CD8-positive, alpha-beta memory T cell (primary cell): ENCODE measurements at regions not wholly inside any gene's neighbourhood (a gene's known extent, or its start where the extent isn't known, plus 50 kb on each side); places are given as distances from the start of the nearest gene placed in this dataset.
"Not testable (repeated sequence)": the region's sequence is repeated elsewhere in the genome, so short reads cannot be mapped to it uniquely, and the experiment has no call there.

Experiments used
- CTCF ChIA-PET: fragments of 350-600 bp; sonication (Branson Sonifier 250); formaldehyde crosslinking; loops from one replicate; lab custom pipeline; 2021; ENCODE audit warnings: antibody characterized with exemption; lab: Charles Lee
- POLR2A ChIA-PET: fragments of 350-600 bp; sonication (Branson Sonifier 250); formaldehyde crosslinking; loops from one replicate; lab custom pipeline; 2021; ENCODE audit warnings: antibody characterized with exemption; lab: Charles Lee
- DNase-seq, 5 donors: peaks; one replicate each; pipeline versions ENCODE4 v3.0.0 to v3.0.0-alpha.2; 2020 to 2022; ENCODE audit warnings: mixed read lengths in 1 of 5
- H3K27ac ChIP-seq: one replicate; pipeline ENCODE4 v1.7.0; 2013; ENCODE audit warnings: low read depth, mild to moderate bottlenecking, low read length, moderate library complexity
- H3K27me3 ChIP-seq: 2 replicates; pipeline ENCODE4 v1.7.0; 2013; ENCODE audit warnings: low read length, mild to moderate bottlenecking; ENCODE audit not compliant: insufficient read depth, poor library complexity, severe bottlenecking
- H3K36me3 ChIP-seq: 2 replicates; pipeline ENCODE4 v1.7.0; 2013; ENCODE audit warnings: mild to moderate bottlenecking, low read length, moderate library complexity; ENCODE audit not compliant: insufficient read depth
- H3K4me1 ChIP-seq: 2 replicates; pipeline ENCODE4 v1.7.0; 2013; ENCODE audit warnings: mild to moderate bottlenecking, low read length, moderate library complexity; ENCODE audit not compliant: insufficient read depth
- H3K4me3 ChIP-seq: 2 replicates; pipeline ENCODE4 v1.7.0; 2013; ENCODE audit warnings: mild to moderate bottlenecking, low read length
- H3K9me3 ChIP-seq: 2 replicates; pipeline ENCODE4 v1.7.0; 2013; ENCODE audit warnings: mild to moderate bottlenecking, low read length
- H3K27ac Mint-ChIP-seq, 8 donors: one replicate each; pipeline ENCODE4 v1.8.0; 2020 to 2021; ENCODE audit warnings: mixed read lengths in 8 of 8, mild to moderate bottlenecking in 6 of 8, inconsistent platforms in 3 of 8, moderate library complexity in 3 of 8
- H3K27me3 Mint-ChIP-seq, 2 donors: one replicate each; pipeline ENCODE4 v1.8.0; 2020 to 2021; ENCODE audit warnings: mixed read lengths in 2 of 2, mild to moderate bottlenecking in 1 of 2, moderate library complexity in 1 of 2
- H3K36me3 Mint-ChIP-seq, 3 donors: one replicate each; pipeline ENCODE4 v1.8.0; 2020 to 2021; ENCODE audit warnings: mixed read lengths in 3 of 3, inconsistent platforms in 1 of 3, mild to moderate bottlenecking in 1 of 3
- H3K4me1 Mint-ChIP-seq, 3 donors: one replicate each; pipeline ENCODE4 v1.8.0; 2020 to 2021; ENCODE audit warnings: mixed read lengths in 3 of 3, inconsistent platforms in 1 of 3, mild to moderate bottlenecking in 1 of 3
- H3K4me3 Mint-ChIP-seq, 7 donors: one replicate each; pipeline ENCODE4 v1.8.0; 2020 to 2021; ENCODE audit warnings: mixed read lengths in 7 of 7, mild to moderate bottlenecking in 6 of 7, moderate library complexity in 4 of 7, inconsistent platforms in 2 of 7
- H3K9me3 Mint-ChIP-seq, 5 donors: one replicate each; pipeline ENCODE4 v1.8.0; 2020 to 2022; ENCODE audit warnings: mixed read lengths in 5 of 5, mild to moderate bottlenecking in 3 of 5, moderate library complexity in 2 of 5, inconsistent platforms in 1 of 5

DNA sequence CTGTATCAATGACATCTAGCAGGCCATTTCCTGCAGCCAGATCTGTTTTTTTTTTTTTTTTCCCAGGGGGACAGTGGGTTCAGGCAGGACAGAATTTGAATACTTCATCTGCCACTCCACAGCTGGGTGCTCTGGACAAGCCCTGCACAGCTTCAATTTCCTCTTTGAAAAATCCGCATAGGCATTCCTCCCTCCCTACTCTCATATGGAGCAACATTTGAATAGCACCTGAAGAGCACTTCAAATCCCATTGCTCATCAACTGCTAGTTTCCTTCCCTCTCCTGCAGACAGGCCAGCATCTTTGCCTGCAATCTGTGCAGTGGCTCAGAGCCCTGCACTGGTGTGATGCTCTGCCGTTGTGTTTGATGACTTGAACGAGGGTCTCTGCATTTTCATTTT lies 326.3 kb downstream of the TSN start:
- Mint-ChIP-seq H3K4me3 (no peak overlapping the region), H3K9me3 (peaks cover 0 to 2% (median 0%) of the 10 kb centered on the region in 5 donors), H3K4me1 (no peaks in the 10 kb centered on the region), H3K27ac (no peak overlapping the region), H3K27me3 (no peaks in the 10 kb centered on the region), H3K36me3 (no peaks in the 10 kb centered on the region)
- H3K4me1 ChIP-seq: no peaks in the 10 kb centered on the region
- no peaks in the 10 kb centered on the region for H3K27me3 ChIP-seq
- no peaks in the 10 kb centered on the region for H3K36me3 ChIP-seq
- POLR2A ChIA-PET: no interaction called here
- CTCF ChIA-PET: no interaction called here
- no peaks in the 10 kb centered on the region for H3K9me3 ChIP-seq
- no peak overlapping the region for H3K27ac ChIP-seq
- no peak for DNase-seq
- H3K4me3 ChIP-seq: no peak overlapping the region

DNA sequence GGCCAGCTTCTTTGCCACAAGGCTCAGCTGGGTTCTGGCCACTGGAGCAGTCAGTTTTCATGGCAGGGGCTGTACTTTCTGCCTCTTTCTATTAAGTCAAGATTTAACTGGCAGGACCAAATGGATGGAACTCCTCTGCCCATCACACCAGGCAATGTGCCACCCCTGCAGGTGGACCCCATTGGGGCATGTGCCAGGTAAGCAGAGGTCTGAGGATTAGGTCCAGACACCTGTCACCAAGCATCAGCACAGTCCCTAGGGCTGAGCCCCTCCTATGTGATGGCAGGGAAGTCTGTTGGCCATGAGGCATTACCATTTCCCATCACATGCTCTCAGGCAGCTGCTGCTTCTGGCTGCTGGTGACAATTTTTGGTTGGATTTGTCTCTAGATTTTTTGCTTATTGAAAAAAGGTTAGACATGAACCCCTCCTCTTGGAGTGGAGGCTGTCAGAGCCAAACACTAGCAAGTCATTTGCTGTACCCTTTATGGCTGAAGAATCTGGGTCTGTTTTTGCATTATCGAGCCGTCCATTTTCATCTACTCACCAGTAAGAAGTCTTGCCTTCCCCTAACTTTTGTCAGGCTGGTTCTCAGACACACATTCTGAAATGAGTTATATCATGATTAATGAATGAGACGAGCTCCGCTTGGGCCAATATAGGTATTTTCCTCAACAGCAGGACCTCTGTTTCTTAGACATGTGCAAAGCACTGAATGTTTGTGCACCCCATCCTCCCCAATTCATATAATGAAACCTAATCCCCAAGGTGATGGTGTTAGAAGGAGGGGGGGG lies 328.0 kb downstream of the TSN start:
- Histone ChIP-seq H3K4me1 (no peaks in the 10 kb centered on the region), H3K4me3 (no peak overlapping the region), H3K9me3 (no peaks in the 10 kb centered on the region), H3K27ac (no peak overlapping the region), H3K36me3 (no peaks in the 10 kb centered on the region), H3K27me3 (no peaks in the 10 kb centered on the region)
- Mint-ChIP-seq H3K9me3 (peaks cover 0 to 4% (median 2%) of the 10 kb centered on the region in 5 donors), H3K4me3 (no peak overlapping the region), H3K4me1 (no peaks in the 10 kb centered on the region), H3K27me3 (no peaks in the 10 kb centered on the region), H3K36me3 (no peaks in the 10 kb centered on the region), H3K27ac (no peak overlapping the region)
- ChIA-PET POLR2A (no interaction called here), CTCF (no interaction called here)
- DNase-seq: no peak

GRCh38 chr2:122085672-122086071 lies 330.2 kb downstream of the TSN start:
- H3K36me3 ChIP-seq, H3K4me3 ChIP-seq, POLR2A ChIA-PET, H3K27ac Mint-ChIP-seq, H3K4me3 Mint-ChIP-seq, CTCF ChIA-PET, DNase-seq, H3K27ac ChIP-seq, H3K4me1 Mint-ChIP-seq, H3K4me1 ChIP-seq, H3K36me3 Mint-ChIP-seq, H3K9me3 ChIP-seq, H3K27me3 ChIP-seq, H3K27me3 Mint-ChIP-seq: not testable (repeated sequence)
- peaks cover 0 to 18% (median 2%) of the 10 kb centered on the region in 5 donors for H3K9me3 Mint-ChIP-seq

- POLR2A ChIA-PET: no interaction called here
- H3K4me3 Mint-ChIP-seq: no peak overlapping the region
- H3K4me3 ChIP-seq: no peak overlapping the region
- peaks cover 0 to 11% (median 0%) of the 10 kb centered on the region in 5 donors for H3K9me3 Mint-ChIP-seq
- no peaks in the 10 kb centered on the region for H3K4me1 Mint-ChIP-seq
- no peaks in the 10 kb centered on the region for H3K36me3 ChIP-seq
- no peak overlapping the region for H3K27ac Mint-ChIP-seq
- H3K36me3 Mint-ChIP-seq: no peaks in the 10 kb centered on the region
- no peaks in the 10 kb centered on the region for H3K27me3 ChIP-seq
- DNase-seq: no peak
- H3K9me3 ChIP-seq: no peaks in the 10 kb centered on the region
- H3K27ac ChIP-seq: no peak overlapping the region
- H3K4me1 ChIP-seq: no peaks in the 10 kb centered on the region
- H3K27me3 Mint-ChIP-seq: peaks cover 2 to 9% of the 10 kb centered on the region in 2 donors
- CTCF ChIA-PET: no interaction called here
These were observed 339.1 kb downstream of the TSN start for GRCh38 chr2:122094557-122094956.

DNA sequence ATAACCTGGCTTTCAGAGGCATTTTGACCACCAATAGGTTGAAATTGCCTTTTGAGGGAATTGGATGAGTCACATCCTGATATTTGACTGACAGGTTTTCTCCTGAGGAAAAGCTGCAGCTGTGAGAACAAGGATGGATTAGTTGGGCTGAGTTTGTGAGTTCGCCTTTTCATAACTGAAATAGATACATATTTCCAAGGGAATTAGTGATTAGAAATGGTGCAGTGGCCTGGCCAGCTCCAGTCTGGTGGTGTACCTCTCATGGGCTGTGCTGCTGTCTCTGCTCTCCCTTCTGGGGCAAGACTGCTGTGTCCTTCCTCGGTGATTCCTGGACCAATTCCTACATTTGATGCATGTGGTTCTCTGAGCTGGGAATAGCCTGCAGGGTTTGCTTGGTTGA lies 341.3 kb downstream of the TSN start:
- peaks cover 0 to 2% (median 0%) of the 10 kb centered on the region in 5 donors for H3K9me3 Mint-ChIP-seq
- H3K27ac Mint-ChIP-seq: no peak overlapping the region
- ChIA-PET POLR2A (no interaction called here), CTCF (no interaction called here)
- no peak for DNase-seq
- no peaks in the 10 kb centered on the region for H3K27me3 ChIP-seq
- H3K36me3 Mint-ChIP-seq: no peaks in the 10 kb centered on the region
- no peaks in the 10 kb centered on the region for H3K4me1 Mint-ChIP-seq
- H3K4me1 ChIP-seq: no peaks in the 10 kb centered on the region
- no peaks in the 10 kb centered on the region for H3K36me3 ChIP-seq
- H3K27me3 Mint-ChIP-seq: peaks cover 2 to 9% of the 10 kb centered on the region in 2 donors
- no peaks in the 10 kb centered on the region for H3K9me3 ChIP-seq
- H3K4me3 Mint-ChIP-seq: no peak overlapping the region
- no peak overlapping the region for H3K4me3 ChIP-seq
- H3K27ac ChIP-seq: no peak overlapping the region

DNA sequence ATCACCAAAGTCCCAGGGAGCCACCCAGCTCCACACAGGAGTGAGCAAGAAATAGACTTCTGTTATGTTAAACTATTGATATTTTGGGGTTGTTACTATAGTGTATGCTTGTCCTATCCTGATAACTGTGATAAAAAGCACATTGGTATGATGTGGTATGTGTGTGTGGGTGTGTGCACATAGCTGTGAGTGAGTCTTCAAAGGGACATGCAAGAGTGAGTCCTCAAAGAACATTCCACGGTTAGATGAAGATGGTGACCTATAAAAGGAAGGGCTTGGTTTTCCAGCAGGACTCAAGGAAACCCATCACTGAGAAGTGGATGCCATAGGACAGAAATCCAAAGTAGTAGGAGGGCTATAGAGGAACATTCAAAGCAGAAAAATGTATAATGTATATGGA lies 342.9 kb downstream of the TSN start:
- CTCF ChIA-PET: no interaction called here

GRCh38 chr2:122100346-122100745 lies 344.9 kb downstream of the TSN start:
- H3K4me1 ChIP-seq: no peaks in the 10 kb centered on the region
- Mint-ChIP-seq H3K27me3 (peaks cover 2 to 4% of the 10 kb centered on the region in 2 donors), H3K4me3 (no peak overlapping the region), H3K27ac (no peak overlapping the region), H3K36me3 (no peaks in the 10 kb centered on the region), H3K9me3 (peaks cover 0 to 1% (median 0%) of the 10 kb centered on the region in 5 donors), H3K4me1 (no peaks in the 10 kb centered on the region)
- ChIA-PET POLR2A (no interaction called here), CTCF (no interaction called here)
- no peaks in the 10 kb centered on the region for H3K9me3 ChIP-seq
- no peak overlapping the region for H3K4me3 ChIP-seq
- H3K27ac ChIP-seq: no peak overlapping the region
- no peaks in the 10 kb centered on the region for H3K36me3 ChIP-seq
- DNase-seq: no peak
- H3K27me3 ChIP-seq: no peaks in the 10 kb centered on the region

More for the DNA sequence above, 342.9 kb downstream of the TSN start:
- H3K9me3 Mint-ChIP-seq: peaks cover 0 to 1% (median 0%) of the 10 kb centered on the region in 5 donors
- DNase-seq: no peak
- H3K36me3 ChIP-seq: no peaks in the 10 kb centered on the region
- H3K4me1 Mint-ChIP-seq: no peaks in the 10 kb centered on the region
- H3K27ac ChIP-seq: no peak overlapping the region
- no peaks in the 10 kb centered on the region for H3K4me1 ChIP-seq
- no peak overlapping the region for H3K27ac Mint-ChIP-seq
- POLR2A ChIA-PET: no interaction called here
- H3K4me3 Mint-ChIP-seq: no peak overlapping the region
- H3K36me3 Mint-ChIP-seq: no peaks in the 10 kb centered on the region
- H3K4me3 ChIP-seq: no peak overlapping the region
- peaks cover 2 to 9% of the 10 kb centered on the region in 2 donors for H3K27me3 Mint-ChIP-seq
- H3K27me3 ChIP-seq: no peaks in the 10 kb centered on the region
- H3K9me3 ChIP-seq: no peaks in the 10 kb centered on the region

GRCh38 chr2:122100756-122101155 lies 345.3 kb downstream of the TSN start:
- no peaks in the 10 kb centered on the region for H3K9me3 ChIP-seq
- Mint-ChIP-seq H3K27me3 (peaks cover 2 to 4% of the 10 kb centered on the region in 2 donors), H3K4me3 (no peak overlapping the region), H3K36me3 (no peaks in the 10 kb centered on the region), H3K9me3 (peaks cover 0 to 1% (median 0%) of the 10 kb centered on the region in 5 donors), H3K27ac (no peak overlapping the region), H3K4me1 (no peaks in the 10 kb centered on the region)
- DNase-seq: no peak
- no peaks in the 10 kb centered on the region for H3K36me3 ChIP-seq
- H3K4me3 ChIP-seq: no peak overlapping the region
- no peaks in the 10 kb centered on the region for H3K4me1 ChIP-seq
- CTCF ChIA-PET: no interaction called here
- no peaks in the 10 kb centered on the region for H3K27me3 ChIP-seq
- no peak overlapping the region for H3K27ac ChIP-seq
- POLR2A ChIA-PET: no interaction called here
